GM10266 (cell line): ENCODE measurements at regions not wholly inside any gene's neighbourhood (a gene's known extent, or its start where the extent isn't known, plus 50 kb on each side); places are given as distances from the start of the nearest gene placed in this dataset.

ENCODE experiments used
- DNase-seq: peaks from one replicate; pipeline ENCODE4 v3.0.0; 2012; ENCODE audit errors: extremely low spot score
- CTCF ChIP-seq: IDR thresholded peaks from 2 replicates; pipeline ENCODE4 v1.5.1; 2012; ENCODE audit warnings: mild to moderate bottlenecking, low read depth; ENCODE audit not compliant: control insufficient read depth, insufficient read depth; ENCODE audit errors: missing control alignments

GRCh38 chr1:195064358-195064757 is 1543.9 kb downstream of the KCNT2 start:
- no peak for DNase-seq

GRCh38 chr1:195054217-195054687 is 1554.0 kb downstream of the KCNT2 start:
- no peak for TF ChIP-seq CTCF
- no peak for DNase-seq

More at GRCh38 chr1:195064358-195064757, 1543.9 kb downstream of the KCNT2 start:
- no peak for TF ChIP-seq CTCF

GRCh38 chr1:195053478-195053877 is 1554.8 kb downstream of the KCNT2 start:
- DNase-seq: no peak
- no peak for TF ChIP-seq CTCF

GRCh38 chr1:195047772-195048171 is 1560.5 kb downstream of the KCNT2 start:
- no peak for DNase-seq
- no peak for TF ChIP-seq CTCF

- no peak for DNase-seq
- no peak for TF ChIP-seq CTCF
These were observed 1563.2 kb downstream of the KCNT2 start for GRCh38 chr1:195045072-195045471.

GRCh38 chr1:195030793-195031192 is 1577.4 kb downstream of the KCNT2 start:
- no peak for DNase-seq
- TF ChIP-seq CTCF: no peak

- TF ChIP-seq CTCF: no peak
- DNase-seq: no peak
These were observed 1581.4 kb downstream of the KCNT2 start for GRCh38 chr1:195026792-195027191.

GRCh38 chr1:195019385-195019784 is 1588.9 kb downstream of the KCNT2 start:
- DNase-seq: no peak
- no peak for TF ChIP-seq CTCF
